ENCODE measurements at regions not wholly inside any gene's neighbourhood (a gene's known extent, or its start where the extent isn't known, plus 50 kb on each side); places are given as distances from the start of the nearest gene placed in this dataset.

- Histone ChIP-seq H3K27me3 (ENCODE audit: low read depth, low read length) (no peaks in the 10 kb centered on the region), H3K4me2 (ENCODE audit: low read length) (no peak overlapping the region), H3K27ac (ENCODE audit: low read length) (no peak overlapping the region), H4K20me1 (ENCODE audit: insufficient read depth, low read length) (no peaks in the 10 kb centered on the region), H2AFZ (ENCODE audit: low read depth, low read length) (no peak overlapping the region), H3K79me2 (ENCODE audit: low read length) (no peaks in the 10 kb centered on the region), H3K9ac (ENCODE audit: low read length) (no peak overlapping the region), H3K9me3 (ENCODE audit: insufficient read depth, low read length) (no peaks in the 10 kb centered on the region), H3K4me3 (ENCODE audit: low read length) (no peak overlapping the region), H3K36me3 (replicated peaks; ENCODE audit: low read depth, low read length) (no peaks in the 10 kb centered on the region), H3K4me1 (ENCODE audit: low read length) (no peaks in the 10 kb centered on the region)
- TF ChIP-seq EZH2phosphoT487 (IDR thresholded peaks at IDR 0.05; ENCODE audit: low read depth) = no peak
- TF ChIP-seq CTCF (IDR thresholded peaks at IDR 0.05; ENCODE audit: low read depth, low read length) = no peak
Observed at GRCh38 chr12:77120156-77121085, 55.1 kb upstream of the E2F7 start.

GRCh38 chr12:77118696-77119095 lies 53.3 kb upstream of the E2F7 start:
- no peak overlapping the region for H2AFZ ChIP-seq (ENCODE audit: low read depth, low read length)

GRCh38 chr12:77116277-77116676 lies 50.9 kb upstream of the E2F7 start:
- Histone ChIP-seq H3K4me1 (ENCODE audit: low read length) (no peaks in the 10 kb centered on the region), H3K36me3 (replicated peaks; ENCODE audit: low read depth, low read length) (no peaks in the 10 kb centered on the region)

More at GRCh38 chr12:77118696-77119095, 53.3 kb upstream of the E2F7 start:
- no peaks in the 10 kb centered on the region for H3K27me3 ChIP-seq (ENCODE audit: low read depth, low read length)
- H3K4me1 ChIP-seq (ENCODE audit: low read length) = no peaks in the 10 kb centered on the region
- H3K4me3 ChIP-seq (ENCODE audit: low read length) = no peak overlapping the region
- no peaks in the 10 kb centered on the region for H3K79me2 ChIP-seq (ENCODE audit: low read length)
- H3K27ac ChIP-seq (ENCODE audit: low read length) = no peak overlapping the region
- no peak for TF ChIP-seq EZH2phosphoT487 (IDR thresholded peaks at IDR 0.05; ENCODE audit: low read depth)
- no peak for TF ChIP-seq CTCF (IDR thresholded peaks at IDR 0.05; ENCODE audit: low read depth, low read length)
- H3K4me2 ChIP-seq (ENCODE audit: low read length) = no peak overlapping the region
- H3K36me3 ChIP-seq (replicated peaks; ENCODE audit: low read depth, low read length) = no peaks in the 10 kb centered on the region
- H3K9me3 ChIP-seq (ENCODE audit: insufficient read depth, low read length) = no peaks in the 10 kb centered on the region
- H3K9ac ChIP-seq (ENCODE audit: low read length) = no peak overlapping the region
- H4K20me1 ChIP-seq (ENCODE audit: insufficient read depth, low read length) = no peaks in the 10 kb centered on the region

More at GRCh38 chr12:77116277-77116676, 50.9 kb upstream of the E2F7 start:
- Histone ChIP-seq H3K79me2 (ENCODE audit: low read length) (no peaks in the 10 kb centered on the region), H3K9ac (ENCODE audit: low read length) (no peak overlapping the region), H3K9me3 (ENCODE audit: insufficient read depth, low read length) (no peaks in the 10 kb centered on the region), H3K27me3 (ENCODE audit: low read depth, low read length) (no peaks in the 10 kb centered on the region), H3K4me3 (ENCODE audit: low read length) (no peak overlapping the region), H3K4me2 (ENCODE audit: low read length) (no peak overlapping the region), H3K27ac (ENCODE audit: low read length) (no peak overlapping the region), H2AFZ (ENCODE audit: low read depth, low read length) (no peak overlapping the region), H4K20me1 (ENCODE audit: insufficient read depth, low read length) (no peaks in the 10 kb centered on the region)
- no peak for TF ChIP-seq CTCF (IDR thresholded peaks at IDR 0.05; ENCODE audit: low read depth, low read length)
